ENCODE measurements at regions not wholly inside any gene's neighbourhood (a gene's known extent, or its start where the extent isn't known, plus 50 kb on each side); places are given as distances from the start of the nearest gene placed in this dataset.

DNA sequence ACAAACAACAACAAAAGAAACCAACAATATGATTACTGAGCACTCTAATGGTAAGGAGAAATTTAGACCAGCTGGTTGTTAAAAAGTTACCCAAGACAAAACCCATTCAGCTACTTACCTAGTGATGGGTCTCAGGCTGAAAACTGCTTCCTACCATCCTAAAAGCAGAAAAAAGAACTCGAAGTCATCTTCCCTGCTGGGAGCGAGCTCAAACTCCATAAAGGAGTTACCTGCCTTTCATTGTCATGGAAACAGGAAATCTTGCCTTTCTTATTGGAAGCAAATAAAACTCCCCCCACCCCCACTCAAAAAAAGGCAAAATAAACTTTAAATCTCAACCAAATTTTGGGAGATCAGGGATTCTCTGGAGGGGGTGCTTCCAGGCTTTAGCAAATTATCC, 1478.3 kb downstream of the C4orf33 start:
- Histone ChIP-seq H2BK15ac (ENCODE audit: low read depth, low read length) (no peak overlapping the region), H3K4me3 (ENCODE audit: insufficient read depth, low read depth, low read length) (no peak overlapping the region), H3K27me3 (ENCODE audit: control insufficient read depth, insufficient read depth, low read length) (no peaks in the 10 kb centered on the region), H3K18ac (ENCODE audit: low read depth, low read length) (no peak overlapping the region), H4K8ac (ENCODE audit: low read depth in 2 of 2, low read length in 2 of 2) (no peak overlapping the region), H2AK5ac (ENCODE audit: low read depth, low read length) (no peak overlapping the region), H3K4me2 (ENCODE audit: low read depth, low read length) (no peak overlapping the region), H3K4me1 (ENCODE audit: control insufficient read depth, insufficient read depth, low read length) (no peaks in the 10 kb centered on the region), H3K27ac (ENCODE audit: insufficient read depth, low read length) (no peak overlapping the region), H3K9me1 (ENCODE audit: insufficient read depth, low read length) (no peaks in the 10 kb centered on the region), H3K36me3 (ENCODE audit: control insufficient read depth, insufficient read depth, low read length) (no peaks in the 10 kb centered on the region), H3K79me1 (ENCODE audit: low read depth in 1 of 2, low read length in 2 of 2) (no peaks in the 10 kb centered on the region), H2AFZ (replicated peaks; ENCODE audit: low read length, poor library complexity) (no peak overlapping the region), H2BK5ac (ENCODE audit: low read depth, low read length, poor library complexity, severe bottlenecking) (no peak overlapping the region), H3K9me3 (ENCODE audit: control insufficient read depth, insufficient read depth, low read length) (no peaks in the 10 kb centered on the region), H3K56ac (ENCODE audit: extremely low read depth, insufficient read depth, low read length) (no peak overlapping the region), H4K20me1 (ENCODE audit: insufficient read depth, low read length) (no peaks in the 10 kb centered on the region), H3K23ac (ENCODE audit: low read depth, low read length) (no peak overlapping the region), H3K4ac (ENCODE audit: low read depth, low read length) (no peak overlapping the region), H2BK20ac (ENCODE audit: low read depth, low read length) (no peak overlapping the region), H2AK9ac (replicated peaks; ENCODE audit: low read depth, low read length, poor library complexity) (no peak overlapping the region), H4K5ac (ENCODE audit: low read depth, low read length) (no peak overlapping the region), H2BK120ac (ENCODE audit: low read depth, low read length) (no peak overlapping the region), H4K91ac (ENCODE audit: insufficient read depth, low read depth, low read length) (no peak overlapping the region), H3K9ac (ENCODE audit: low read depth, low read length) (no peak overlapping the region), H3K14ac (replicated peaks; ENCODE audit: low read depth, low read length) (no peak overlapping the region)
- ChIA-PET CTCF (interaction anchor here (0.6 kb wide), 1 partner anchor 166 kb away, joined by 3 read pairs; no protein-coding TSS in a partner anchor), POLR2A (ENCODE audit: unreplicated experiment) (no interaction called here)
- in situ Hi-C loops (cut with MboI; ENCODE audit: low sequenced_read_pairs): no loop called here
- ATAC-seq (ENCODE audit: low read depth): no peak
- intact Hi-C loops (cut with micrococcal nuclease): no loop called here
- dilution Hi-C loops (cut with HindIII; ENCODE audit: low sequenced_read_pairs, unreplicated experiment): no loop called here
- no TSS peak for BruUV-seq (replicated peaks)
- no CpG with 5 or more reads among the region's 2 CpGs for WGBS, 2 experiments (ENCODE audit: extremely low coverage in 2 of 2, insufficient read length in 1 of 2)
- no peak for DNase-seq
- TF ChIP-seq RAD21 (IDR thresholded peaks at IDR 0.05; ENCODE audit: low read length) (no peak), POLR2A (IDR thresholded peaks at IDR 0.05; ENCODE audit: low read depth, low read length) (no peak), FOS (IDR thresholded peaks at IDR 0.05; ENCODE audit: low read depth, low read length) (no peak), NFE2L2 (IDR thresholded peaks at IDR 0.05; ENCODE audit: low read depth, low read length) (no peak)
- TF ChIP-seq, protein P1, sequence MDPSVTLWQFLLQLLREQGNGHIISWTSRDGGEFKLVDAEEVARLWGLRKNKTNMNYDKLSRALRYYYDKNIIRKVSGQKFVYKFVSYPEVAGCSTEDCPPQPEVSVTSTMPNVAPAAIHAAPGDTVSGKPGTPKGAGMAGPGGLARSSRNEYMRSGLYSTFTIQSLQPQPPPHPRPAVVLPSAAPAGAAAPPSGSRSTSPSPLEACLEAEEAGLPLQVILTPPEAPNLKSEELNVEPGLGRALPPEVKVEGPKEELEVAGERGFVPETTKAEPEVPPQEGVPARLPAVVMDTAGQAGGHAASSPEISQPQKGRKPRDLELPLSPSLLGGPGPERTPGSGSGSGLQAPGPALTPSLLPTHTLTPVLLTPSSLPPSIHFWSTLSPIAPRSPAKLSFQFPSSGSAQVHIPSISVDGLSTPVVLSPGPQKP (IDR thresholded peaks at IDR 0.05; ENCODE audit: borderline replicate concordance, low read depth, low read length): no peak
- TF ChIP-seq, protein P2, sequence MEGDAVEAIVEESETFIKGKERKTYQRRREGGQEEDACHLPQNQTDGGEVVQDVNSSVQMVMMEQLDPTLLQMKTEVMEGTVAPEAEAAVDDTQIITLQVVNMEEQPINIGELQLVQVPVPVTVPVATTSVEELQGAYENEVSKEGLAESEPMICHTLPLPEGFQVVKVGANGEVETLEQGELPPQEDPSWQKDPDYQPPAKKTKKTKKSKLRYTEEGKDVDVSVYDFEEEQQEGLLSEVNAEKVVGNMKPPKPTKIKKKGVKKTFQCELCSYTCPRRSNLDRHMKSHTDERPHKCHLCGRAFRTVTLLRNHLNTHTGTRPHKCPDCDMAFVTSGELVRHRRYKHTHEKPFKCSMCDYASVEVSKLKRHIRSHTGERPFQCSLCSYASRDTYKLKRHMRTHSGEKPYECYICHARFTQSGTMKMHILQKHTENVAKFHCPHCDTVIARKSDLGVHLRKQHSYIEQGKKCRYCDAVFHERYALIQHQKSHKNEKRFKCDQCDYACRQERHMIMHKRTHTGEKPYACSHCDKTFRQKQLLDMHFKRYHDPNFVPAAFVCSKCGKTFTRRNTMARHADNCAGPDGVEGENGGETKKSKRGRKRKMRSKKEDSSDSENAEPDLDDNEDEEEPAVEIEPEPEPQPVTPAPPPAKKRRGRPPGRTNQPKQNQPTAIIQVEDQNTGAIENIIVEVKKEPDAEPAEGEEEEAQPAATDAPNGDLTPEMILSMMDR (conservative IDR thresholded peaks at IDR 0.05; ENCODE audit: low read depth, low read length): no peak

Measured in IMR-90 (cell line).